ENCODE measurements at regions not wholly inside any gene's neighbourhood (a gene's known extent, or its start where the extent isn't known, plus 50 kb on each side); places are given as distances from the start of the nearest gene placed in this dataset.

DNA sequence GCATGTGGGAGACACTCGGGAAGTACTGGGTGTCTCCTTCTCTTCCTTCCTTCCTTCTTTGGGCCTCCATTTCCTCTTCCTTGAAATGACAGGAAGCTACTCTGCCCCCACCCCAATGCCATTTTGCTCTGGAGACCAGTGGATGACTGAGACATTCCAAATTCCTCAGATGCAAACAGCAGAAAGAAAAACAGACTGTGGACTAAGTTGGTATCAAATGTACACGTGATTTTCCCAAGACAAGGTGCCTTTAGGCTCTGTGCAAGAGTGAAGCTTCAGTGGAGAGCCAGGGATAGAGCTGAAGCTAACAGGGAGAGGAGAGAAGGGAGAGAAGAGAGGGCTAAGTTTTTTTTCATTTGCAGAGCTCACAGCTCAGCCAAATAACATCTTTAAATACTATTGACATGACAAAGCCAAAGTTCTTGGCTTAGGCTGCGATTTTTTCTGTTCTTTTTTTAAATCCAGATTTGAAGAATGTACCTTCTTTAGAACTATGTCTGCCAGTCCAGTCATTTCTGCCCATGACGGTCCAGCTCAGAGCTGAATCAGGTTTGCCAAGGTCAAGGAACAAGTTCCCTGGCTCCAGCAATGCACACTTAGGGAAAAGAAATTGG, 84.5 kb upstream of the LCLAT1 start:
- Histone ChIP-seq H3K36me3 (ENCODE audit: control insufficient read depth, insufficient read depth, low read length) (no peaks in the 10 kb centered on the region), H3K4me2 (ENCODE audit: low read length) (peak overlapping the region; percentile 37), H3K27ac (peak overlapping the region; percentile 48), H3K9me3 (ENCODE audit: control insufficient read depth, low read length) (no peaks in the 10 kb centered on the region), H3K27me3 (ENCODE audit: control insufficient read depth, insufficient read depth, low read length) (no peaks in the 10 kb centered on the region), H3K9ac (no peak overlapping the region), H2AFZ (peak overlapping the region; percentile 43), H3K4me1 (peaks cover 14% of the 10 kb centered on the region), H3K79me2 (no peaks in the 10 kb centered on the region), H3K4me3 (ENCODE audit: low read depth, low read length) (peak overlapping the region; percentile 0)
- TF ChIP-seq, protein P1, sequence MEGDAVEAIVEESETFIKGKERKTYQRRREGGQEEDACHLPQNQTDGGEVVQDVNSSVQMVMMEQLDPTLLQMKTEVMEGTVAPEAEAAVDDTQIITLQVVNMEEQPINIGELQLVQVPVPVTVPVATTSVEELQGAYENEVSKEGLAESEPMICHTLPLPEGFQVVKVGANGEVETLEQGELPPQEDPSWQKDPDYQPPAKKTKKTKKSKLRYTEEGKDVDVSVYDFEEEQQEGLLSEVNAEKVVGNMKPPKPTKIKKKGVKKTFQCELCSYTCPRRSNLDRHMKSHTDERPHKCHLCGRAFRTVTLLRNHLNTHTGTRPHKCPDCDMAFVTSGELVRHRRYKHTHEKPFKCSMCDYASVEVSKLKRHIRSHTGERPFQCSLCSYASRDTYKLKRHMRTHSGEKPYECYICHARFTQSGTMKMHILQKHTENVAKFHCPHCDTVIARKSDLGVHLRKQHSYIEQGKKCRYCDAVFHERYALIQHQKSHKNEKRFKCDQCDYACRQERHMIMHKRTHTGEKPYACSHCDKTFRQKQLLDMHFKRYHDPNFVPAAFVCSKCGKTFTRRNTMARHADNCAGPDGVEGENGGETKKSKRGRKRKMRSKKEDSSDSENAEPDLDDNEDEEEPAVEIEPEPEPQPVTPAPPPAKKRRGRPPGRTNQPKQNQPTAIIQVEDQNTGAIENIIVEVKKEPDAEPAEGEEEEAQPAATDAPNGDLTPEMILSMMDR (IDR thresholded peaks at IDR 0.05), result no peak

DNA sequence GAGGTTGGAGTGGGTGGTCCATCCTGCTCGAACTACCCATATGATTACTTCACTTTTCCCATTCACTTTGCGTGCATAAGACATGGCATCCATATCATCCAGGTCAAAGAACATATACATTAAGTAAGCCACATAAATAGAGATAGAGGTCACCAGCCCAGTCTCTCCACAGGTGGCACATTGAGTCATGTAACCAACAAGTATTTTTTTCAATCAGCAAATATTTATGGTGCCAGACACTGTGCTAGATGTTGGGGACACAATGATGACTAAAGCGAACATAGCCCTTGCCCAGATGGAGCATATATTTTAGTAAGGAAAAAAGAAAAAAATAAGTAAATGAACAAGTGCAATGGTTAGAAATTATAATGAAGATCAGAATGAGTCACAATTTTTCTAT, 83.6 kb upstream of the LCLAT1 start:
- TF ChIP-seq, protein P1 (IDR thresholded peaks at IDR 0.05), result no peak
- Histone ChIP-seq H3K27ac (no peak overlapping the region), H3K4me1 (peaks cover 14% of the 10 kb centered on the region), H3K36me3 (ENCODE audit: control insufficient read depth, insufficient read depth, low read length) (no peaks in the 10 kb centered on the region), H2AFZ (no peak overlapping the region), H3K27me3 (ENCODE audit: control insufficient read depth, insufficient read depth, low read length) (no peaks in the 10 kb centered on the region), H3K9ac (no peak overlapping the region), H3K4me2 (ENCODE audit: low read length) (no peak overlapping the region), H3K9me3 (ENCODE audit: control insufficient read depth, low read length) (no peaks in the 10 kb centered on the region), H3K4me3 (ENCODE audit: low read depth, low read length) (no peak overlapping the region), H3K79me2 (no peaks in the 10 kb centered on the region)

DNA sequence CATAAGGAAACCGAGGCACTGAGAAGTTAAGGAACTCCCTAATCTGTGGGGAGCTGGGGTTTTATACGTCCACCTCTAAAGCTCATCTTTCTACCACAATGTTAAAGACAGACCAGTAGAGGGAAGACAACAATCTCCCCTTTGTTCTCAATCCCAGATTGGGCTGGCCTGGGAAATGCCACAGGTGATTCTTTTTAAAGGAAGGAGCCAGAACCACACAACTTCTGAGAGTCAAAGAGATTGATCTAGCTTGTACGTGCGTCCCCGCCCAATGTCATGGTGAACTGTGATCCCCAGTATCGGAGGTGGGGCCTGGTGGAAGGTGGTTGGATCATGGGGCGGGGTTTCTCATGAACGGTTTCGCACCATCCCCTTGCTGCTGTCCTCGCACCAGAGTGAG, 81.8 kb upstream of the LCLAT1 start:
- H3K79me2 ChIP-seq, result no peaks in the 10 kb centered on the region
- no peak overlapping the region for H3K27ac ChIP-seq
- no peaks in the 10 kb centered on the region for H3K36me3 ChIP-seq (ENCODE audit: control insufficient read depth, insufficient read depth, low read length)
- H3K9me3 ChIP-seq (ENCODE audit: control insufficient read depth, low read length), result no peaks in the 10 kb centered on the region
- TF ChIP-seq, protein P1 (IDR thresholded peaks at IDR 0.05), result no peak
- H3K9ac ChIP-seq, result no peak overlapping the region
- no peaks in the 10 kb centered on the region for H3K27me3 ChIP-seq (ENCODE audit: control insufficient read depth, insufficient read depth, low read length)
- no peak overlapping the region for H3K4me2 ChIP-seq (ENCODE audit: low read length)
- H2AFZ ChIP-seq, result no peak overlapping the region
- no peak overlapping the region for H3K4me3 ChIP-seq (ENCODE audit: low read depth, low read length)
- H3K4me1 ChIP-seq, result peaks cover 11% of the 10 kb centered on the region

DNA sequence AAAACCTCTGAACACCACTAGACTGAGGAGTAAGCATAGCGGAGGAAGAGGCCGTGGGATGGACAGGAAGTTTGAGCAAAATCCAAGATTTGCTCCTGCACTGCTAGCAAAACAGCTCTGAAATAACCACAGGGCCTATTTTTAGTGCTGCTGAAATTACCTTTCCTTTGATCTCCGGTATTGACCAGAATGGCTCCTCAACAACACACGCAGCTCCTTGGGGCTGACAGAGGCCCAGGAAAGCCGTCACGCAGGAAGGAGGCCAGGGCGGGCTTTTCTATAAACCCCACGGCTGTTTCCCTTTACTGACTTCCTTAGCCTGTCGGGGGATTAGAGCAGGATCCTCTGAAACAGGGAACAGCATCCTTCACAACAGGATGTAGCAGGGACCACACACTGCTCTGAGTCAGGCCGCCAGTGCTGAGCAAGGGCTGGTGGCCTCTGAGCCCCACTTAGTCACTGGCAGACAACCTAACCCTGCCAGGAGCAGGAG, 80.8 kb upstream of the LCLAT1 start:
- H3K9me3 ChIP-seq (ENCODE audit: control insufficient read depth, low read length), result no peaks in the 10 kb centered on the region
- no peak overlapping the region for H2AFZ ChIP-seq
- H3K4me2 ChIP-seq (ENCODE audit: low read length), result no peak overlapping the region
- no peak overlapping the region for H3K4me3 ChIP-seq (ENCODE audit: low read depth, low read length)
- no peaks in the 10 kb centered on the region for H3K36me3 ChIP-seq (ENCODE audit: control insufficient read depth, insufficient read depth, low read length)
- no peak overlapping the region for H3K9ac ChIP-seq
- H3K27ac ChIP-seq, result no peak overlapping the region
- TF ChIP-seq, protein P1 (IDR thresholded peaks at IDR 0.05), result no peak
- H3K27me3 ChIP-seq (ENCODE audit: control insufficient read depth, insufficient read depth, low read length), result no peaks in the 10 kb centered on the region
- peaks cover 11% of the 10 kb centered on the region for H3K4me1 ChIP-seq
- no peaks in the 10 kb centered on the region for H3K79me2 ChIP-seq
